Heart left ventricle (tissue), 13 donors: ENCODE measurements at regions not wholly inside any gene's neighbourhood (a gene's known extent, or its start where the extent isn't known, plus 50 kb on each side); places are given as distances from the start of the nearest gene placed in this dataset.

Experiments
- CTCF ChIP-seq, 12 donors: fragments of 200-600 bp; sonication (generic) in 4 of 12; IDR thresholded peaks; one replicate each; pipeline versions ENCODE4 v1.5.0 to v1.8.0; 2018 to 2022; ENCODE audit warnings: antibody characterized with exemption in 12 of 12, mild to moderate bottlenecking in 5 of 12
- POLR2A ChIP-seq, 2 donors: fragments of 450-650 bp; IDR thresholded peaks; one replicate each; pipeline ENCODE4 v1.6.1; 2017; ENCODE audit warnings: antibody characterized with exemption in 2 of 2, mild to moderate bottlenecking in 2 of 2, moderate library complexity in 2 of 2
- donor health status: ischemic (EF 13 %, LVEDD 7.1; RV severe dilation, severe dysfunction).
- donor health status: DM: no; HTN: yes; CAD: no.
- donor health status: DM: no; HTN: no; CAD: no.
- donor health status: ischemic (EF 25% LVEDD 6.9; RV normal size, moderate dysfunction).
- donor health status: ischemic (EF 25% LVEDD 5.7; RV mildly dilated, moderate dysfunction).
- donor health status: ischemic (EF 35%, LVEDD 5.7; RV mildly dilated, moderate dysfunction).
- donor health status: nonischemic (EF 11% LVEDD 7.7; RV severe dilation, severe dysfunction).
- donor health status: DM: yes; HTN: yes; CAD: no.
- donor health status: PGD.
- donor health status: ischemic (EF 29% LVEDD 5.4; RV normal size, mild dysfunction).
- donor health status: nonischemic (EF 23%, LVEDD 6.1; RV moderate dilation, normal function).

- no peak for TF ChIP-seq POLR2A (IDR thresholded peaks at IDR 0.05)
- TF ChIP-seq CTCF (IDR thresholded peaks at IDR 0.05) = no peak
Observed at GRCh38 chr7:19900118-19900517, 126.7 kb upstream of the TMEM196 start.
